WTC11 (cell line): ENCODE measurements at regions not wholly inside any gene's neighbourhood (a gene's known extent, or its start where the extent isn't known, plus 50 kb on each side); places are given as distances from the start of the nearest gene placed in this dataset.

Experiments
- ATF2 ChIP-seq: sonication (generic); formaldehyde crosslinking; IDR thresholded peaks from 2 replicates; pipeline ENCODE4 v1.8.1; 2022; ENCODE audit warnings: low read depth, missing genetic modification reagents, borderline replicate concordance
- ATF3 ChIP-seq: sonication (generic); formaldehyde crosslinking; conservative IDR thresholded peaks from 2 replicates; pipeline ENCODE4 v1.8.1; 2022; ENCODE audit warnings: mild to moderate bottlenecking, missing genetic modification reagents
- CTCF ChIP-seq: fragments of 200-600 bp; IDR thresholded peaks from 2 replicates; pipeline ENCODE4 v1.8.0; 2022; ENCODE audit warnings: antibody characterized with exemption
- SP1 ChIP-seq: sonication (generic); formaldehyde crosslinking; conservative IDR thresholded peaks from 2 replicates; pipeline ENCODE4 v1.8.1; 2022; ENCODE audit warnings: missing genetic modification reagents

DNA sequence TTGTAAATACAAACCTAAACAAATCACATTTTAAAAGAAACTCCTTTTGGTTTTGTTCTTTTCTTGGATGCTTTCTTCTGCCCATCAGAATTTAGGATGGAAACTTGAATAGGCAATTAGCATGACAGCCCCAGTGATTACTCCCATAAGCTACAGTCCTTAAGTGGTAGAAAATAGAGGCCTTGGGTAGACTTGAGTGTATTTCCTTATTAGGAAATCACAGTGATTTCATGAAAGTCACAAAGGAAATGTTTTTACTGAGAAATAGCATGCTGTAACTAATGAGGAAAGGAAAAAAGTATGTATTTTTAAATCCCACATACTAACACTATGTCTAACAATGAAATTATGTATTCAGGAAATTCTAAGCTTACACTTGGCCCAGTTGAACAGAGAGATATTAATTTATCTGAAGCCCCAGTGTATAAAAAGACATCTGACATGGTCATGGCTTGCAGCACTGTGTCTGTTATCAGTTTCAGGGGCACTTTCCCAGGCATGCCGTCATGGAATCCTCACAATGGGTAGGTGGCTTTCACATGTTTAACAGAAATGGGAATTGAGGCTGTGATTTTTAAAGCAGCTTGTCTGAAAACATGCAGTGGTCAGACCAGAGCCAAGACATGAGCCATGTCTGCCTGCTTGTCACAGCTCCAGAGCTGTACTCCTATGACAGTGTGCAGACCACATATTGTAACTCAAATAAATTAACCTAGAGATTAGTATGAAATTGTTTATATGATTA, 79.7 kb upstream of the TRIB2 start:
- TF ChIP-seq ATF2 (CRISPR knock-in tag) (no peak), ATF3 (CRISPR knock-in tag) (no peak), CTCF (no peak), SP1 (no peak)
